Stimulated activated CD4-positive, alpha-beta T cell treated with anti-CD3 and anti-CD28 coated beads, Interleukin-4, amount 100 ng/mL, for 1 hour (primary cell): ENCODE measurements at regions not wholly inside any gene's neighbourhood (a gene's known extent, or its start where the extent isn't known, plus 50 kb on each side); places are given as distances from the start of the nearest gene placed in this dataset.
"Not testable (repeated sequence)": the region's sequence is repeated elsewhere in the genome, so short reads cannot be mapped to it uniquely, and the experiment has no call there.

Experiments
- DNase-seq: peaks from one replicate; pipeline ENCODE4 v3.0.0-alpha.2; 2020

DNA sequence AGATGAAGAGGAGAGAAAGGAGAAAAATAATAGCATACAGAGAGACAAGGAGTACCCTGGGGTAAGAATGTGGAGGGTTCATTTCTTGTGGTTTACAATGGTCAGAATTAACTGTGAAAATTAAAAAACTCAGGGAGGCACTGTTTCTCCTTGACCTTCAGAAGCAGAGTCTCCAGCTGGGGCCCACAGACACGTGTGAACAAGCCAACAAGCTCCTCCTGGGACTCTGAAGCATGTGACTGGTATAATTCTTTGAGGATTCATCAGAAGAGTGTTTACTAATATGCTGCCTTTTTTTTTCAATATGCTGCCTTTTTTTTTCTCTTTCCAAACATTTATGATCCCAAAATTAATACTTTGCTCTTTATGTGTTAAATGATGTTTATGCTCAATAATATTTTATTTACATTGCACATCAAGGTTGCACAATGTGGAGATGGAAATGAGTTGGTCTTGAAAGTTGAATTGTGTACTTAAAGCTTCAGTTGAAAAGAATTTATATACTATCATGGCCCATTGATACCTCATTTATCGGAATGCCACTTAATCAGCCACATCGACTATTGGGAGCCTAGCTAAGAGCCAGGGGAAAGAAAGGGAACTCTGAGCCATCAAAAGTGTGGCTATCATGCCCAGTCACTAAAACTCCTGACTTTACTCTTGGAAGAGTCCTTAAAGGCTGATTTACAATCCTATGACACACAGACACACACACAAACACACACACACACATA is 134.7 kb upstream of the RHOBTB1 start:
- no peak for DNase-seq

DNA sequence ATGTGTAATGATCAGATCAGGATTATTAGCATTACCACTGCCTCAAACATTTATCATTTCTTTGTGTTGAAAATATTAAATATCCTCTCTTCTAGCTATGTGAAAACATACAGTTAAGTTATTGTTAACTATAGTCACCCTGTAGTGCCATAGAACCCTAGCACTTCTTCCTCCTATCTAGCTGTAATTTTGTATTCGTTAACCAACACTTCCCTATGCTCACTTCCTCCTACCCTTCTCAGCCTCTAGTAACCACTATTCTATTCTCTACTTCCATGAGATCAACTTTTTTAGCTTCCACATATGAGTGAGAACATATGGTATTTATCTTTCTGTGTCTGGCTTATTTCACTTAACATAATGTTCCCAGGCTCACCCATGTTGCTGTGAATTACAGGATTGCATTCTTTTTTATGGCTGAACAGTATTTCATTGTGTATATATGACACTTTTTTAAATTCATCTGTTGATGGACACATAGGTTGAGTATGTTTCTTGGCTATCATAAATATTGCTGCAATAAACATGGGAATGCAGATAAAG is 132.7 kb upstream of the RHOBTB1 start:
- no peak for DNase-seq

DNA sequence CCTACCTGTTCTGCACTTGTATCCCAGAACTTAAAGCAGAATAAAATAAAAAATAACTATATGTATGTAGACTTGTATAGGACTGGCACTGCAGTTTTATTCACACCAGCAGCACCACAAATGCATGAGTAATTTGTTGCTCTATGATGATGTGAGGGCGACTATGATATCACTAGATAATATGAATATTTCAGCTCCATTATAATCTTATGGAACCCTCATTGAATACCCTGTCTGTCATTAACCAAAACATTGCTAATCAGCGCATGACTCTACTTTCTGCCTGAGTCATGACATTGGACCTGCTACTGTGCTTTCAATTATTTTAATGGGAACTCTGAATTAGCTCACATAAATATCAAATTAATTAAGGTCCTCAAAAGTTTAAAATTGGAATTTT is 129.4 kb upstream of the RHOBTB1 start:
- DNase-seq: no peak

DNA sequence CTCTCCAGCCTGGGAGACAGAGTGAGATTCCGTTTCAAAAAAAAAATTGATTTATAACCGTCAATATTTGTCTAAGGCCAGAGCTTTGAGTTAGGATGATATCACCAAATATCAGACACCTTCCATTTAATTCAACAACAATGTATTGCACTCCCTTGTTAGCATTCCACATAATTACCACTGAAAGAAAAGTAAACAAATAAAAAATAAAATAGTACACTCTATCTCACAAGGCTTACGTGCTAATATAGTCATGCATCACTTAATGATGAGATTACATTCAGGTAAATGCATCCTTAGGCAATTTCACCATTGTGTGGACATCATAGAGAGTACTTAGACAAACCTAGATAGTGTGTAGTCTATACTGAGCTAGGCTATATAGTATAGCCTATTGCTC is 127.6 kb upstream of the RHOBTB1 start:
- DNase-seq: no peak

DNA sequence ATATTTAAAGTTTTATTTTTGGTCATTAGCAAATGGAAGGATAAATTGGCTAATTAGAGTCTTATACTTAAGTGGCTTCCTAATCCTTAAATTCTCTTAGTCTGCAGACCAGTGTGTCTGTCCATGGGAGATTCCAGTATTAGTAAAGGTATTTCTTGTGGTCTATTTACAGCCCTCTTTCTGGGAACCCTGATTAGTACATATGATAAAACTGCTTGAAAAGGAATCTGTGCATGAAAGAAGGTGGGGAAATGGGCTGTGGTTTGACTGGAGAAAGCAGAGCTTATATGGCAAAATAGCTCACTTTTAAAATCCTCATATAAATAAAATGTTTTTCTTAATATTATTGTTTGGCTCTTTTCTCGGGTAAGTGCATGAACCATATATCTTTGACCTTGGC is 124.5 kb upstream of the RHOBTB1 start:
- no peak for DNase-seq

DNA sequence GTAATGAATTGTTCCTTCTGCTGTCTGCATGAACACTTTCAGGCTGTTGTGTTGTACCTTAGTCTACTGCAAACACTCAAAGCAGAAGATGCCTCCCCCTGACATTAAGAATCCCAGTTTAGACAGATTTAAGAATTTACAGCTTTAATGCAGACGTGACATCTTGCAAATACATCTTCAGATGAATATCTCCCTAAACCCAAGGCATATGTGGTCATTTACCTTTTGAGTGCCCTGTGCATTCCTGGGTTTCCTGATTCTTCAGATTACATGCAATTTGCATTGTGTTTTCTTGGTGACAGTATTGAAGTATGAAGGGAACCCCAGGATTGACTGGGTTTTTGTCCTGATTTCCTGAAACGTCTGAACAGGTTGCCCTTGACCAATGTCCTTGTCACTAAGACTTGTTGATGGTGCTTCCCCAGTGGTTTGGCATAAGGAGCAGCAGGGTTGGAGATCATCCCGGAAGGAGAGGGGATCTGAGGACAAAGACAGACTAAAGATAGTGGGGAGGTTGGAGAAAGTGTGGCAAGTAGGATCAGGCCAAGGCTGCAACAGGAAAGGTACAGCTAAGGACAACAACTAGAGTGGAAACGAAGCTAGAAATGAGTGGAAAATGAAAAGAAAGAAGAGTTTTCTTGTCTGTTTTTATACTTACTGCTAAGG is 123.8 kb upstream of the RHOBTB1 start:
- DNase-seq: no peak

DNA sequence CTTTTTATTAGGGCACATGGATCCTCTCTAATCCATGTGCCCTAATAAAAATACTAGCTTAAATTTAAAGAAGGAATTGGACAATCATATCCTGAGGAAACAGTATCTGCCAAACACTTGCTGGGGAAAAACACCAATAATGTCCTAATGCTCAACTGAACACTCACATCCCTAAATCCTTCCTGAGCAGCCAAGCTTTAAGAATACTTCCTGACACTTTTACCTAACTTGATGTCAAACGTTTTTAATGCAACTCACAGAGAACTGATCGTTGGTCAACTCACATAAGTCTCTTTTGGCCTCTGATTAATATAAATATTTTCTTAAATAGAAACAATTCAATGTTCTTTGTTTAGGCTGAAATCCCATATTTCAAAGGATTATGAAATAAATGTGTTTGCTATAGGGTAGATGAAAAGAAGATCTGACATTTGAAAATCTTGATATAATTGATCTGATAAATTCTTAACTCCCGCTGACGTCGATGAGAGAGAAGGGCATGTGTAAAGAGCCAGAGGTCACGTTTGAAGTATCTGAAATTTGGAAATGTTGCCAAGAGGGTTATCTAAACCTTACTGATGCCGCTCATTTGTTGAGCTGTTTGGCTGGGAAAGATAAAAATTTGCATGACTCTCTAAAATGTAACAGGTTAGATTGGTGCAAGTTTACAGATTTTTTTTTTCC is 122.8 kb upstream of the RHOBTB1 start:
- DNase-seq: no peak

DNA sequence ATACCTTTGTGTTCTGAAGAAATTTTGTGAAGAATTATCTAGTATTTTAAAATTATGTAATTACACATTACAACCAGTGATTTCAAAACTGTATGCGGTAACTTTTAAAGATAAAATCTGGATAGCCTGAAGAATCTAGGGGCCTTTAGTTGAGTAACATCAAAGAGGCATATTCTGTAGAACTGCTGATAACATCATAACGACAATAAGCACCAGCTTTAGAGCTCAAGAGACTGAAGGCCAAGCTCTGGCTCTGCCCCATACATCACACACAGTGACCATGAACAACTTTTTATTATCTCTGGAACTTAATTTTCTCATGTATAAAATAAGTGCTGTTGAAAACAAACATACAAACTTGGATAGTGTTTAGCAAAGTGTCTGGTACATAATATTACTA is 121.1 kb upstream of the RHOBTB1 start:
- no peak for DNase-seq

DNA sequence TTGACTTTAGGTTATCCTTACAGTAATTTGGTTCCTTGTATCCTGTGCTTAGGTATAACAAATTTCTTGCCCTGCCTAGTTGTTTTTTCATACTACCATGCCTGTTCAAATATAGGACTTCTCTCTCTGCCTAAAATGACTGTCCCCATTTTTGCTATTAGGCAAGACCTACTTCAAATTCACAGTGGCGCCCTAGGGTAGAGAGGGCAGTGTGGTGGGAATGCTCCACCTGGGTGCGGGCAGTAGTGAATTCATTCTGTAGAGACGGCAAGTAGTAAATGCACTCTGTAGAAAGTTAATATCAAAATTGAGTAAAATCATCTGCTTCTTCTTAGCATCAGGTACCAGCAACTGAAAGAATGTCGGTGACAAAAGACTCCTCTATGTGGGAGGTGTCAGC is 120.4 kb upstream of the RHOBTB1 start:
- DNase-seq: no peak

DNA sequence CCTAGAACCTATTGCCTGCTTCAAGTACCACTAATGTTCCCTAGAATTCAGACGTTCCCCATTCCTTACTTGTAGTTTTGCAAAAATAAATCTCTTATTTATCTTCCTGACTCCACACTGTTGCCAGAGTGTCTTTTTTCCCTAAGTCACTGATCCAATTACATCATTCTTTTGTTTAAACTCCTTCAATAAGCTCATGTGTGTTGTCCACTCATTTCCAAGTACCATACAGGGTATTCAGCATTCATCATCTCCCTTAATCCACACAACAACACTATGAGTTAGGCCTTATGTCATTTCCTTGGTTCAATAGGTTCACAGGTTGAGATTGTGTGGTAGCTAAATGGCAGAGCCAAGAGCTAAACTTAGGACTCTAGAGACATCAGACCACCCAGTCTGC is 119.9 kb upstream of the RHOBTB1 start:
- DNase-seq: no peak

DNA sequence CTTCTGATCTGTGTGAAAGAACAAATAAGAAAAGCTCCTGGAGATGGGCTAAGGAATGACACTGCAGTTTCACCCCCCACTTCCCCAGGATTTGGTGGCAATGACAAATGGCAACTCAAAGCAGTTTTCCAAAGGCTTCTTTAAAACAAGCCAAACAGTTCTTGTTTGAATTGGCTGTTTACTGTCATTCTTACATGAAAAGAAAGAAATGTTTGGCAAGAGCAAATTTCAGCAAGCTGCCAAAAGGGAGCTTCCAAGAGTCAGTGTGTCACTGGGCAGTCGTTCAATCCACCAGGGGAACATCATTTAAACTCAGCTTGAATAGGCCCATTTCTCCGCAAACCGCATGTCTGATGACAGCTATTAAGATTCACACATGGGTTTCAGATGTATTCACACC is 119.0 kb upstream of the RHOBTB1 start:
- no peak for DNase-seq

DNA sequence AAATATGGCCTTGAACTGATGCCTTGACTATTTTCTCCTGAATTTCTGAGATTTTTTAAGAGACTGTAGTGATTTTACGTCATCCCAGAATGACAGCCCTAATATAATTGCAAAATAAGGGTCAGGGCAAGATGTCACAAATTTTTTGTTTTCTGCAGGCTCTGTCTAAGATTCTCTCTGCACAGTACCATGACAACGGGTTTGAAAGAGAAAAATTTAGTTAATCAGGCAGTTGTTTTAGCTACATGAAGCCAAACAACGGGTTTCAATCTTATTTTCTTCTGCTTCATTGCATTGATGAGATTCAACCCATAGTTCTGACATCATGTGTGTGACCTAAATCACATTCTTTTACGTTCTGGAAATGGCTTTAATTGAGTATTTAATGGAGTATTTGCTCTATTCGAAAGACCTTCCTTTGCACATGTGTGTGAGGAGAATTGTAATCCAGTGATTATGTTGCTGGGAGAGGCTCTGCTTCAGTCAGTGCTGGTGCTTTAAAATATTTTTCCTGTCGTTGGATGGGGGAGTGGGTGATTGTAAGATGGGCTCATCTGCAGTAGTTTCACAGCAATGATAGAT is 118.0 kb upstream of the RHOBTB1 start:
- no peak for DNase-seq

DNA sequence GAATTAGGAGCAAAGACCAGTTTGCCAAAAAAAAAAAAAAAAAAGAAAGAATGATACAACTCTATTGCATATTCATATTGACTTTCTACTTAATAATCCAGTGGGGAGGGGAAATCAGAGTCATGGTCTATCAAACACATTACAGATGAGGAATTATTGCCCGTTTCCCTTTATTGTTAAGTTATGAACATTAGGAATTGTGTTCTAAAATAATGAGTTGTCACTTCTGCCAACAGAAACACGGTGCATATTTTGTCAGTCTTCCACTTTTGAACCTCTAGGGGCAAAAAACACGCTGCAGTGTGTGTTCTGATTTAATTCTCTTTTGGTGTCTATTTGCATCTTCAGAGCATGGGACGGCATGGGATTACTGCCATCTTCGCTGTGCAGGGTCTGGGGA is 115.7 kb upstream of the RHOBTB1 start:
- no peak for DNase-seq

DNA sequence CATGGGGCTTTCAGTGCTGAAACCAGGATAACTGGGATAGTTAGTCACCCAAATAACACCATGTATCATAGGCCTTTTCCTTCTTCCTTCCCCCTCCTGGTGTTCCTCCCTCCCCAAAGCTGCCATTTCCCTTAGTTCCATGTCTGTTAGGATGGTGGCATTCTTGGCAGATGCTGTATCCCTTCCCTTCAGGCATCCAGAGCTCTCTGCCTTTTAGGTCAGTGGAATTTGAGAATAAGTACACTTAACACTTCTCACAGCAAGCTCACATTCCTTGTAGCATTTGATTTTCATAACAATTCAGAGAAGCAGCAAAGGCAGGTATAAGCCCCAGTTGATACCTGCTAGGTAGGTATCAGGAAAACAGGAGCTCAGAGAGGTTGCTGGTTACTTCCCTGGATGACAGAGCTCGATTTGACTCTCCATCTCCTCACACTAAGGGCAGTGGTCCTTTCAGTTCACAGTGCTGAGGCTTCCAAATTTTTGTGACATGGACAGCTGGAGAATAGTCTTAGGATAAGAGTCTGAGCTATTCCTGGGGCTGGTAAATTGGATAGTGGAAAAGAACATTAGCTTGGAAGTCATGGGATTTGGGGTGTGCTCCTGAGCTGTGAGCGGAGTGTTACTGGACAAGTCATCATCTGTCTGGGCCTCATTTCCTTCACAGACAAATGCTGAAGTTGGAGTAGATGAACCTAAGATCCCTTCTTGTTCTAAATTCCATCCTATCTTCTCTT is 108.7 kb upstream of the RHOBTB1 start:
- DNase-seq: no peak

DNA sequence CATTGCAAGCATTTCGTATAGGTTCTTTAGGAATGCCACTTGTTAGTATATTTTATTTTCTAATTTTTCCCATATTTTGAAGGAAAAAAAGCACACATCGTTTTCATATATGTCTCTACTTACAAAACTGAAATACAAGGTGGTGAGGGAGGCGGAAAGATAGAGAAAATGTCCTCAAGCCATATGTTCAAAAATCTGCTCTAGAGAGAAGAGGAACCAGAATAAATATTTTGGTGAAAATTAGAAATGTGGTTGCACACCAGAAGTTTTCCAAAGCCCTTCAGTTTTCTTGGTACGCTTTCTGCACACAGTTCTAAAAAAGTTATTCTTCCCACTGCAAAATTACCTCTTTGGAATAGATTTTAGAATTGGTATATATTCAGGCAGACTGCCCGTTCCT is 107.4 kb upstream of the RHOBTB1 start:
- no peak for DNase-seq

DNA sequence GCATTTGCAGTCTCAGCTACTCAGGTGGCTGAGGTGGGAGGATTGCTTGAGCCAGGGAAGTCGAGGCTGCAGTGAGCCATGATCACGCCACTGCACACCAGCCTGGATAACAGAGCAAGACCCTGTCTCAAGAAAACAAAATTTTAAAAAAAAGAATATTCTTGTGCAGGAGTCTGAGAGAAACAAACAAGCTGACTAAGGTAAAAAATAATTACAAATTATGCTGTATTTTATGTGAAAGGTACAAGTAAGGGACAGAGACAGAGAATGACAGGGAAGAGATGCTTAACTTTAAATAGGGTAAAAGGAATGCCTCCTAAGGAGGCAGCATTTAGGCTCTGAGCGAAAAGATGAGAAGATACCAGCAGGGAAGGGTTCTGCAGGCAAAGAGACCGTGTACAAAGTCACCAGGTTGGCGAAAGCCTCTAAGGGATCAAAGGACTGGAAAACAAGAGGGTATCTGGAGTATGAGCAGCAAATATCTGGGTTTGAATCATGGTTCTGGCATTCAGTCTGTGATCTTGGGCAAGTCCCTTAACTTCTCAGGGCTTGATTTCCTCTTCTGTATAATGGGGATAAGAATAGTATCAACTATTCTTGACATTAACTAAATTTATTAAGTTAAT is 106.2 kb upstream of the RHOBTB1 start:
- DNase-seq: no peak

DNA sequence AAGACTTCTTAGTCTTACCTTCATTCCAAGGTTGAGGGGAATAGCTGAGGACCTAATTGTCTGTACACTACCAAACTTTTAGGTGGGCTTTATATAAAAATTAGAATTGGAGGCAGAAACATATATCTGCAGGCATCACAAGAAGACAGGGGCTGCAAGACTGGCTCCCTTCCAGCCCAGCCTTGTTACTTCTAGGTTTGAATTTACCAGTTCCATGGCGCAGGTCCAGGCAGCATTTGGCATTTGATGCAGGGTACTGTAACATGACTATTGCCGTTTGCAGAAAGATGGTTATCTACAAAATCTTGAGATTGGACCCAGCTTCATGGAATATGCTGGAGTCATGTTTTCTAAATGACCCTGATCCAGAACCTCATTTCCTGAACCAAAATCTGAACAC is 105.4 kb upstream of the RHOBTB1 start:
- no peak for DNase-seq

DNA sequence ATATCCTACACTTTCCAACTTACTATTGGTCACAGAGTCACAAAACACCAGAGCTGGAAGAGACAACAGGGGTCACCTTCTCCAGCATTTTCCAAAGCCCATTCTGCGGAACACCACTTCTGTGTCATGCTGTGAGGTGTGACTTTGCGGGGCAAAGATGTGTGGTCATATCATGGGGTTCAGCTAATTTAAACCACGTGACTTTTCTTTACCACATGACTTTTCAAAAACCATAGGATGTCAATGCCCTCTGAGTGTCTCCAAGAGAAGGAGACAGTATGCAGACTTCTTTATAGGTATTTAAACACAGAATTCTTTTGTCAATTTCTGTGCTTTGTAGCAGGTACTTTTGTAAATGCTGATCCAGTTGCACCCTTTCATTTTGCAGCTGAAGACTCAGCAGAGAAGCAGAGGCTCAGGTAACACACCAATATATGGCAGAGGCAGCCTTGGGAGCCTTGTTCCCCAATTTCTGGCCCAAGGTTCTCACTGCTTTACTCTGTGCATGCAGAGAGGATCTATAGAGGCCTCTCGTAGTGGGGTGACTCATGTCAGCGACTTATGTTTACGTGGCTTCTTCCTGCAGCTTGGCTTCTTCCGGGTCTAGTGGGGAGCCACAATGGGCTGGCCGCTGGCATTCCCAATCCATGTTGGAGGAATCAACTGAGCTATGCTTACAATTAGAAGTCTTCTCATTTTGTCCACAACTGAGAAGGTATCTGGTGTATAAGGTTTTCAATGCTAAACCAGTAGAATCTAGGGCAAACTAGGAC is 104.0 kb upstream of the RHOBTB1 start:
- no peak for DNase-seq

DNA sequence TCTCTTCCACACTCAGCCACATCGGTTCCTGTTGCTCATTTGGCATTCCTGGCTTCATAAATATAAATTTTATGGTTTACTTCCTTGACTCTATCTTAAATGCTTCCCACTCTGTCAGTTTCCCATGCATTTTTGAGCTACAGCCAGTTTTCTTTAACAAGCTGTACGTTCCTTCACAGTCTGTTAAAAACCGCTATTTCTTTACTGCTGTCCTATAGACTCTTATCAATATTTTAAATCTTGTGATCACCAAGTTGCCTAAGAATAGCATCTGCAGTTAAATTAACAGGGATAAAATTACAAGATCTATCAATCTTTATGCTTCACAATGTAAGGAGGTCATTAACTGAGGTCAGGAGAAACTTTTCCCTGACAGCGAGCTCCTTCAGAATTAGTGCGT is 103.1 kb upstream of the RHOBTB1 start:
- DNase-seq: no peak

DNA sequence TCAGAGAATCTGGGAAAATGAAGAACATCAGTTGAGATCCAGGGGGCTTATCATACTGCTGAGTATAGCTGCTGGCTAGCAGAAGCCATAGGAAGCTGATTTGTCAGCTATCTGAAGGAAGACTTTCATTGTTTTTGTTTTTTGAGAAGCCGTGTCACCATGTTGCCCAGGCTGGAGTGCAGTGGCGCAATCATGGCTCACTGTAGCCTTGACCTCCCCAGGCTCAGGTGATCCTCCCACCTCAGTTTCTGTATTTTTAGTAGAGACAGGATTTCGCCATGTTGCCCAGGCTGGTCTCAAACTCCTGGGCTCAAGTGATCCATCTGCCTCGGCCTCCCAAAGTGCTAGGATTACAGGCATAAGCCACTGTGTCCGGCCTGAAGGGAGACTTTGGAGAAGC is 101.5 kb upstream of the RHOBTB1 start:
- DNase-seq: not testable (repeated sequence)

DNA sequence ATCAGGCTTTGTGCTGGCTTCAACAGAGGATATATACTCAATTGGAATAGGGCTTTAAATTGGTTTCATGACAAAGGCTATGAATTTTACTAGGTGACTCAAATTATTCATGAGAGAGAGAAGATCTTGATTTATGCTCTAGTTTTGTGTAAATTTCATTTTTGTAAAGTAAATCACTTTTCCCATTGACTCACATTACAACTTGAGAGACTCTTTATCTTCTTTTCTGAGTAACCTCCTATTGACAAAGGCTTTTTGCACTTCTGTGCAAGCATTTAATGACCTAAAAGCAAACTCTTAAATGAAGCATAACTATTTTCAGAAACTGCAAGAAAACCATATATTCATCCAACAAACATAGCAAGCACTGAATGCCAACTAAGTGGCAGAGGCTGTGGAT is 98.5 kb upstream of the RHOBTB1 start:
- no peak for DNase-seq
